ENCODE measurements at regions not wholly inside any gene's neighbourhood (a gene's known extent, or its start where the extent isn't known, plus 50 kb on each side); places are given as distances from the start of the nearest gene placed in this dataset.

DNA sequence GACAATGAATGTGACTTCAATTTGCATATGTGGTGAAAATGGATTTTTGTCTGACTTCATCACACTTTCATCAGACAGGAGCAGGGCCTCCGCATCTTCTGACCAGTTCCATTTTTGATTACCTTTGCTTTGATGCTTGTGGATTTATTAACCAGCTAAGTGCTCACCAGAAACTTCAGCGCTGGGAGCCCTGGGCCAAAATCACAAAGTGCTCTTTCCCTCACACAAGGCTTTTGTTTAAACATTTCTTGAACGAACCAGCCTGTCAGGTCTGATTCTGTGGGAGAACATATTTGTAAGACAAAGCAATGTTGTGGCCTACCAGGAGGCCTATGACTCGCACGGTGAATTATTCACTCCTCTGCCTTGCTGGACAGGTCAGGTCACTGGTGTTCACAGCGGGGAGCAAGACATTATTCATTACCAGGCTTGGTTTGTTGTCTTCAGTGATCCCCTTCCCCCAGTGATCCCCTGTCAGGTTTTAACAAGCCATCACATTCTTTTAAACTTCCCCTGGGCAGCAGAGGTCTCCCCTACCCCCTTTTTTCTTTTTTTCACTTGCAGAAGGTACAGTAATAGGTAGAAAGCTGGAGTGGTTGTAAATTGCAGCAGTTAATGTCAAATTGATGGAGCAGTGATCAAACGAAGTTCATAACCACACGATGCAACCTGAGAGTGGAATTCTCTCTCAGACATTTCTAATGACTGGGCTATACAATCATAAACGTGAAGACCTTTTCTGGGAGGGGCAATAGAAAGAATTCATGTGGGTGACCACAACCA is 167.5 kb upstream of the PRICKLE1 start:
- no peak for TF ChIP-seq POLR2A (IDR thresholded peaks at IDR 0.05)
- TF ChIP-seq, protein P1, sequence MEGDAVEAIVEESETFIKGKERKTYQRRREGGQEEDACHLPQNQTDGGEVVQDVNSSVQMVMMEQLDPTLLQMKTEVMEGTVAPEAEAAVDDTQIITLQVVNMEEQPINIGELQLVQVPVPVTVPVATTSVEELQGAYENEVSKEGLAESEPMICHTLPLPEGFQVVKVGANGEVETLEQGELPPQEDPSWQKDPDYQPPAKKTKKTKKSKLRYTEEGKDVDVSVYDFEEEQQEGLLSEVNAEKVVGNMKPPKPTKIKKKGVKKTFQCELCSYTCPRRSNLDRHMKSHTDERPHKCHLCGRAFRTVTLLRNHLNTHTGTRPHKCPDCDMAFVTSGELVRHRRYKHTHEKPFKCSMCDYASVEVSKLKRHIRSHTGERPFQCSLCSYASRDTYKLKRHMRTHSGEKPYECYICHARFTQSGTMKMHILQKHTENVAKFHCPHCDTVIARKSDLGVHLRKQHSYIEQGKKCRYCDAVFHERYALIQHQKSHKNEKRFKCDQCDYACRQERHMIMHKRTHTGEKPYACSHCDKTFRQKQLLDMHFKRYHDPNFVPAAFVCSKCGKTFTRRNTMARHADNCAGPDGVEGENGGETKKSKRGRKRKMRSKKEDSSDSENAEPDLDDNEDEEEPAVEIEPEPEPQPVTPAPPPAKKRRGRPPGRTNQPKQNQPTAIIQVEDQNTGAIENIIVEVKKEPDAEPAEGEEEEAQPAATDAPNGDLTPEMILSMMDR (IDR thresholded peaks at IDR 0.05), result no peak
